IMR-90 (cell line): ENCODE measurements at regions not wholly inside any gene's neighbourhood (a gene's known extent, or its start where the extent isn't known, plus 50 kb on each side); places are given as distances from the start of the nearest gene placed in this dataset.

ENCODE experiments used
- ATAC-seq: fragments of 200-7000 bp; cut with Tn5 transposase; 2 replicates; pipeline ENCODE4 v1.9.1; 2020; ENCODE audit warnings: low read depth, mild to moderate bottlenecking, moderate library complexity
- BruUV-seq: library from RNA; stranded (reverse); fragments of 400-500 nt; replicated peaks from 2 replicates; lab custom pipeline; 2021; lab: Mats Ljungman, UMichigan
- CTCF ChIA-PET: fragments of 300-600 bp; formaldehyde crosslinking; extraction: SDS; loops from one replicate; lab custom pipeline; 2021; ENCODE audit warnings: antibody characterized with exemption; lab: Yijun Ruan, JAX
- POLR2A ChIA-PET: fragments of 300-600 bp; sonication (Branson Sonifier 250); formaldehyde crosslinking; loops from one replicate; lab custom pipeline; 2022; ENCODE audit warnings: antibody characterized with exemption; ENCODE audit not compliant: unreplicated experiment; lab: Charles Lee
- DNase-seq: peaks from one replicate; pipeline ENCODE4 v3.0.0; 2013
- H2AFZ ChIP-seq: replicated peaks from 2 replicates; pipeline ENCODE3; 2013; ENCODE audit warnings: low read length, mild to moderate bottlenecking; ENCODE audit not compliant: poor library complexity
- H2AK5ac ChIP-seq: 2 replicates; pipeline ENCODE4 v1.6.1; 2013; ENCODE audit warnings: low read depth, low read length, inconsistent platforms
- H2AK9ac ChIP-seq: replicated peaks from 2 replicates; pipeline ENCODE3; 2013; ENCODE audit warnings: mild to moderate bottlenecking, low read depth, low read length, moderate library complexity; ENCODE audit not compliant: poor library complexity
- H2BK120ac ChIP-seq: 2 replicates; pipeline ENCODE4 v1.6.1; 2013; ENCODE audit warnings: low read depth, low read length, inconsistent platforms
- H2BK15ac ChIP-seq: 3 replicates; pipeline ENCODE4 v1.6.1; 2013; ENCODE audit warnings: low read depth, low read length, inconsistent platforms
- H2BK20ac ChIP-seq: 2 replicates; pipeline ENCODE4 v1.6.1; 2013; ENCODE audit warnings: low read depth, mild to moderate bottlenecking, inconsistent platforms, low read length, moderate library complexity
- H2BK5ac ChIP-seq: 2 replicates; pipeline ENCODE4 v1.6.1; 2013; ENCODE audit warnings: mild to moderate bottlenecking, low read depth, low read length, inconsistent platforms; ENCODE audit not compliant: poor library complexity, severe bottlenecking
- H3K14ac ChIP-seq: replicated peaks from 2 replicates; pipeline ENCODE4 v1.6.1; 2013; ENCODE audit warnings: low read depth, low read length, inconsistent platforms
- H3K18ac ChIP-seq: 2 replicates; pipeline ENCODE4 v1.6.1; 2013; ENCODE audit warnings: low read depth, low read length, control low read depth
- H3K23ac ChIP-seq: 2 replicates; pipeline ENCODE4 v1.6.1; 2013; ENCODE audit warnings: low read depth, low read length, inconsistent platforms
- H3K27ac ChIP-seq: 2 replicates; pipeline ENCODE4 v1.5.1; 2013; ENCODE audit warnings: mild to moderate bottlenecking, control low read depth, low read length; ENCODE audit not compliant: insufficient read depth
- H3K27me3 ChIP-seq: 2 replicates; pipeline ENCODE4 v1.6.1; 2013; ENCODE audit warnings: low read length; ENCODE audit not compliant: control insufficient read depth, insufficient read depth
- H3K36me3 ChIP-seq: 2 replicates; pipeline ENCODE4 v1.6.1; 2013; ENCODE audit warnings: low read length, mixed read lengths; ENCODE audit not compliant: control insufficient read depth, insufficient read depth
- H3K4ac ChIP-seq: 2 replicates; pipeline ENCODE4 v1.6.1; 2013; ENCODE audit warnings: low read depth, low read length, inconsistent platforms
- H3K4me1 ChIP-seq: 2 replicates; pipeline ENCODE4 v1.6.1; 2013; ENCODE audit warnings: low read length, mixed read lengths; ENCODE audit not compliant: control insufficient read depth, insufficient read depth
- H3K4me2 ChIP-seq: 2 replicates; pipeline ENCODE4 v1.6.1; 2013; ENCODE audit warnings: low read depth, mild to moderate bottlenecking, control low read depth, low read length, moderate library complexity
- H3K4me3 ChIP-seq: 2 replicates; pipeline ENCODE4 v1.5.1; 2013; ENCODE audit warnings: low read depth, mild to moderate bottlenecking, control low read depth, low read length, moderate library complexity; ENCODE audit not compliant: insufficient read depth
- H3K56ac ChIP-seq: 2 replicates; pipeline ENCODE4 v1.6.1; 2013; ENCODE audit warnings: low read length, inconsistent platforms; ENCODE audit not compliant: insufficient read depth; ENCODE audit errors: extremely low read depth
- H3K79me1 ChIP-seq, 2 experiments: 2 replicates each; pipeline ENCODE4 v1.6.1; 2013; ENCODE audit warnings: low read length in 2 of 2, inconsistent platforms in 1 of 2, low read depth in 1 of 2
- H3K9ac ChIP-seq: 2 replicates; pipeline ENCODE4 v1.6.1; 2013; ENCODE audit warnings: low read depth, low read length, control low read depth
- H3K9me1 ChIP-seq: 2 replicates; pipeline ENCODE4 v1.6.1; 2013; ENCODE audit warnings: low read length, inconsistent platforms; ENCODE audit not compliant: insufficient read depth
- H3K9me3 ChIP-seq: 2 replicates; pipeline ENCODE4 v1.6.1; 2013; ENCODE audit warnings: low read length; ENCODE audit not compliant: control insufficient read depth, insufficient read depth
- H4K20me1 ChIP-seq: 2 replicates; pipeline ENCODE4 v1.6.1; 2013; ENCODE audit warnings: low read length, inconsistent platforms; ENCODE audit not compliant: insufficient read depth
- H4K5ac ChIP-seq: 2 replicates; pipeline ENCODE4 v1.6.1; 2013; ENCODE audit warnings: mild to moderate bottlenecking, low read depth, low read length, control low read depth
- H4K8ac ChIP-seq, 2 experiments: 2 replicates each; pipeline ENCODE4 v1.6.1; 2013; ENCODE audit warnings: low read depth in 2 of 2, low read length in 2 of 2, control low read depth in 1 of 2, inconsistent platforms in 1 of 2
- H4K91ac ChIP-seq: 2 replicates; pipeline ENCODE4 v1.6.1; 2013; ENCODE audit warnings: low read depth, low read length, inconsistent platforms; ENCODE audit not compliant: insufficient read depth
- CEBPB ChIP-seq: IDR thresholded peaks from 2 replicates; pipeline ENCODE4 v1.6.1; 2012; ENCODE audit warnings: low read depth, low read length, improper control_type of control experiment
- ELK1 ChIP-seq: fragments of 150-350 bp; IDR thresholded peaks from 2 replicates; pipeline ENCODE4 v1.6.1; 2016; ENCODE audit warnings: low read depth, mild to moderate bottlenecking, low read length, moderate library complexity, borderline replicate concordance
- NFE2L2 ChIP-seq: fragments of 150-350 bp; IDR thresholded peaks from 2 replicates; pipeline ENCODE4 v1.6.1; 2016; ENCODE audit warnings: low read depth, mild to moderate bottlenecking, low read length
- WGBS, 2 experiments: methylation state at CpG; one replicate each; pipeline versions ENCODE4 v1.1.5 to v1.1.7; 2013; ENCODE audit warnings: missing lambda C conversion rate in 2 of 2; ENCODE audit not compliant: insufficient read length in 1 of 2; ENCODE audit errors: extremely low coverage in 2 of 2; 5-methylcytosine and 5-hydroxymethylcytosine counted together
- dilution Hi-C: fragments of 300-500 bp; cut with HindIII; formaldehyde crosslinking; loops from one replicate; pipeline ENCODE4 v1.14.3; 2018; ENCODE audit warnings: low sequenced_read_pairs; ENCODE audit not compliant: unreplicated experiment
- in situ Hi-C: fragments of 300-500 bp; cut with MboI; formaldehyde crosslinking; loops from 3 replicates; pipeline ENCODE4 v1.14.3; 2019; ENCODE audit warnings: low sequenced_read_pairs, inconsistent platforms, mixed read lengths
- intact Hi-C: fragments of 100-400 bp; cut with micrococcal nuclease; formaldehyde crosslinking; loops from 2 replicates; pipeline ENCODE4 v1.10.0; 2022
- TF ChIP-seq, protein P1 (sequence below): conservative IDR thresholded peaks from 2 replicates; pipeline ENCODE4 v1.5.1; 2012; ENCODE audit warnings: mild to moderate bottlenecking, low read depth, low read length, improper control_type of control experiment

- no peak overlapping the region for H4K8ac ChIP-seq
- H3K27ac ChIP-seq, result no peak overlapping the region
- no peak overlapping the region for H2AK9ac ChIP-seq
- in situ Hi-C loops, result no loop called here
- H2AK5ac ChIP-seq, result no peak overlapping the region
- no peak overlapping the region for H2BK5ac ChIP-seq
- POLR2A ChIA-PET, result no interaction called here
- DNase-seq (no peak), ATAC-seq (no peak)
- H3K4me3 ChIP-seq, result no peak overlapping the region
- no peak overlapping the region for H2BK120ac ChIP-seq
- H3K36me3 ChIP-seq, result no peaks in the 10 kb centered on the region
- CTCF ChIA-PET, result no interaction called here
- H3K14ac ChIP-seq, result no peak overlapping the region
- H3K79me1 ChIP-seq, result no peaks in the 10 kb centered on the region
- no peak overlapping the region for H3K9ac ChIP-seq
- no peaks in the 10 kb centered on the region for H3K9me1 ChIP-seq
- intact Hi-C loops, result no loop called here
- no peak overlapping the region for H4K5ac ChIP-seq
- no TSS peak for BruUV-seq
- no peak overlapping the region for H4K91ac ChIP-seq
- no peaks in the 10 kb centered on the region for H3K4me1 ChIP-seq
- no peak overlapping the region for H3K4ac ChIP-seq
- H3K27me3 ChIP-seq, result no peaks in the 10 kb centered on the region
- H3K4me2 ChIP-seq, result no peak overlapping the region
- WGBS, 2 experiments, result no CpG with 5 or more reads among the region's 5 CpGs
- no peak overlapping the region for H2BK15ac ChIP-seq
- no peak overlapping the region for H3K18ac ChIP-seq
- no peaks in the 10 kb centered on the region for H3K9me3 ChIP-seq
- H4K20me1 ChIP-seq, result no peaks in the 10 kb centered on the region
- H2AFZ ChIP-seq, result no peak overlapping the region
- no peak overlapping the region for H2BK20ac ChIP-seq
- TF ChIP-seq NFE2L2 (peak; percentile 24; the same call in 1 of the 2 replicates), CEBPB (no peak), ELK1 (no peak)
- TF ChIP-seq, protein P1, sequence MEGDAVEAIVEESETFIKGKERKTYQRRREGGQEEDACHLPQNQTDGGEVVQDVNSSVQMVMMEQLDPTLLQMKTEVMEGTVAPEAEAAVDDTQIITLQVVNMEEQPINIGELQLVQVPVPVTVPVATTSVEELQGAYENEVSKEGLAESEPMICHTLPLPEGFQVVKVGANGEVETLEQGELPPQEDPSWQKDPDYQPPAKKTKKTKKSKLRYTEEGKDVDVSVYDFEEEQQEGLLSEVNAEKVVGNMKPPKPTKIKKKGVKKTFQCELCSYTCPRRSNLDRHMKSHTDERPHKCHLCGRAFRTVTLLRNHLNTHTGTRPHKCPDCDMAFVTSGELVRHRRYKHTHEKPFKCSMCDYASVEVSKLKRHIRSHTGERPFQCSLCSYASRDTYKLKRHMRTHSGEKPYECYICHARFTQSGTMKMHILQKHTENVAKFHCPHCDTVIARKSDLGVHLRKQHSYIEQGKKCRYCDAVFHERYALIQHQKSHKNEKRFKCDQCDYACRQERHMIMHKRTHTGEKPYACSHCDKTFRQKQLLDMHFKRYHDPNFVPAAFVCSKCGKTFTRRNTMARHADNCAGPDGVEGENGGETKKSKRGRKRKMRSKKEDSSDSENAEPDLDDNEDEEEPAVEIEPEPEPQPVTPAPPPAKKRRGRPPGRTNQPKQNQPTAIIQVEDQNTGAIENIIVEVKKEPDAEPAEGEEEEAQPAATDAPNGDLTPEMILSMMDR, result no peak
- dilution Hi-C loops, result no loop called here
- no peak overlapping the region for H3K56ac ChIP-seq
- H3K23ac ChIP-seq, result no peak overlapping the region
These were observed 450.7 kb downstream of the TSHZ3 start for GRCh38 chr19:30898353-30899103.
